WERI-Rb-1 (cell line): ENCODE measurements at regions not wholly inside any gene's neighbourhood (a gene's known extent, or its start where the extent isn't known, plus 50 kb on each side); places are given as distances from the start of the nearest gene placed in this dataset.

Experiments
- DNase-seq: peaks from one replicate; pipeline ENCODE4 v3.0.0-alpha.2; 2020
- H3K27ac ChIP-seq: fragments of 250-450 bp; sonication (Bioruptor Pico); 2 replicates; pipeline ENCODE4 v1.5.1; 2020; ENCODE audit warnings: mild to moderate bottlenecking, moderate library complexity
- H3K27me3 ChIP-seq: fragments of 250-450 bp; sonication (Bioruptor Pico); 2 replicates; pipeline ENCODE4 v1.5.1; 2021; ENCODE audit warnings: mild to moderate bottlenecking, low read depth, moderate library complexity; ENCODE audit not compliant: insufficient read depth, severe bottlenecking
- H3K36me3 ChIP-seq: fragments of 250-450 bp; sonication (Bioruptor Pico); 2 replicates; pipeline ENCODE4 v1.5.1; 2020; ENCODE audit warnings: mild to moderate bottlenecking, moderate library complexity
- H3K4me3 ChIP-seq: 2 replicates; pipeline ENCODE4 v1.5.1; 2011; ENCODE audit warnings: low read depth, mild to moderate bottlenecking, control low read depth, low read length
- H3K9me3 ChIP-seq: fragments of 250-450 bp; sonication (Bioruptor Pico); 2 replicates; pipeline ENCODE4 v1.5.1; 2021; ENCODE audit warnings: mild to moderate bottlenecking, moderate library complexity; ENCODE audit not compliant: severe bottlenecking
- CTCF ChIP-seq: IDR thresholded peaks from 2 replicates; pipeline ENCODE4 v1.5.1; 2011; ENCODE audit warnings: low read depth, mild to moderate bottlenecking, control low read depth, inconsistent platforms, low read length

GRCh38 chr22:46043816-46044620 is 67.1 kb upstream of the WNT7B start:
- H3K36me3 ChIP-seq: no peaks in the 10 kb centered on the region
- no peak overlapping the region for H3K4me3 ChIP-seq
- no peak overlapping the region for H3K27ac ChIP-seq
- no peak for DNase-seq
- no peaks in the 10 kb centered on the region for H3K9me3 ChIP-seq
- no peak for TF ChIP-seq CTCF
- H3K27me3 ChIP-seq: no peaks in the 10 kb centered on the region

GRCh38 chr22:46044621-46045458 is 67.9 kb upstream of the WNT7B start:
- Histone ChIP-seq H3K27ac (no peak overlapping the region), H3K27me3 (no peaks in the 10 kb centered on the region), H3K9me3 (no peaks in the 10 kb centered on the region), H3K4me3 (no peak overlapping the region), H3K36me3 (no peaks in the 10 kb centered on the region)
- no peak for TF ChIP-seq CTCF
- DNase-seq: no peak

GRCh38 chr22:46045459-46046298 is 68.7 kb upstream of the WNT7B start:
- H3K9me3 ChIP-seq: no peaks in the 10 kb centered on the region
- no peak for TF ChIP-seq CTCF
- no peak overlapping the region for H3K27ac ChIP-seq
- no peak overlapping the region for H3K4me3 ChIP-seq
- H3K27me3 ChIP-seq: no peaks in the 10 kb centered on the region
- DNase-seq: no peak
- H3K36me3 ChIP-seq: no peaks in the 10 kb centered on the region

GRCh38 chr22:46046299-46046685 is 69.3 kb upstream of the WNT7B start:
- H3K4me3 ChIP-seq: no peak overlapping the region
- DNase-seq: no peak
- no peak overlapping the region for H3K27ac ChIP-seq
- no peaks in the 10 kb centered on the region for H3K27me3 ChIP-seq
- H3K9me3 ChIP-seq: no peaks in the 10 kb centered on the region
- H3K36me3 ChIP-seq: no peaks in the 10 kb centered on the region
- no peak for TF ChIP-seq CTCF

- H3K27ac ChIP-seq: no peak overlapping the region
- no peaks in the 10 kb centered on the region for H3K9me3 ChIP-seq
- TF ChIP-seq CTCF: no peak
- H3K36me3 ChIP-seq: no peaks in the 10 kb centered on the region
- H3K4me3 ChIP-seq: no peak overlapping the region
- DNase-seq: no peak
- H3K27me3 ChIP-seq: no peaks in the 10 kb centered on the region
Measured at GRCh38 chr22:46047226-46047625, 70.3 kb upstream of the WNT7B start.
